GM18520 (cell line): ENCODE measurements at regions not wholly inside any gene's neighbourhood (a gene's known extent, or its start where the extent isn't known, plus 50 kb on each side); places are given as distances from the start of the nearest gene placed in this dataset.
"Not testable (repeated sequence)": the region's sequence is repeated elsewhere in the genome, so short reads cannot be mapped to it uniquely, and the experiment has no call there.

ENCODE experiments used
- ATAC-seq: cut with Tn5 transposase; IDR thresholded peaks from one replicate; pipeline ENCODE4 v1.9.1; 2021; ENCODE audit not compliant: unreplicated experiment

DNA sequence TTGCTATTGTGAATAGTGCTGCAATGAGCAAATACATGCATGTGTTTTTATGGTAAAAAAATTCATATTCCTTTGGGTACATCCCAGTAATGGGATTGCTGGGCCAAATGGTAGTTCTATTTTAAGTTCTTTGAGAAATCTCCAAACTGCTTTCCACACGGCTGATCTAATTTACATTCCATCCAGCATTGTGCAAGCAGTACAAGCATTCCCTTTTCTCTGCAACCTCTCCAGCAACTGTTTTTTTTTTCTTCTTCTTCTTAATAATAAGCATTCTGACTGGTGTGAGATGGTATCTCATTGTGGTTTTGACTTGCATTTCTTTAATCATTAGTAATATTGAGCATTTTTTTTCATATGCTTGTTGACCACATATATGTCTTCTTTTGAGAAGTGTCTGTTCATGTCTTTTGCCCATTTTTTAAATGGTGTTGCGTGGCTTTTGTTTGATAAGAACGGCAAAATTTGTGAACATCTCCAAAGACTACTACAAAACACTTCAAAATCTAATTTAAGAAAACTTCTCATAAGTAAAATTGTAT, 136.1 kb upstream of the MYO3A start:
- no peak for ATAC-seq

DNA sequence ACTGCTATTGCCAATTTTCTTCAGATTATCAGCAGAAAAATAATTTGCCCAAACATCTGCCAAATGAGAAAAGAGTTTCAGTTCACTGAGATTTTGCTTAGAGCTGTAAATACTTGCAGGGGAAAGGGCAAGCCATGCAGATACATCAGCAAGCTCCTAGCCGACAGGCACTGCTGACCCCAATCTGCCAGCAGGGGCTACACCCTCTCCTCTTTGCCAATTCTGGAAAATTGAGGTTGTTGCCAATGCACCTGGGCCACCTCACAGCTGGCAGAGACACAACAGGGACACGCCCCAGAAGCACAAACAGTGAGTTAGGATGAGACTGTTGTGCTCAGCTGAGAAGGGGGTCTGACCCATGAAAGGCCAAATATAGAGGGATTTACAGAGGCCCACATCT, 129.5 kb upstream of the MYO3A start:
- no peak for ATAC-seq

DNA sequence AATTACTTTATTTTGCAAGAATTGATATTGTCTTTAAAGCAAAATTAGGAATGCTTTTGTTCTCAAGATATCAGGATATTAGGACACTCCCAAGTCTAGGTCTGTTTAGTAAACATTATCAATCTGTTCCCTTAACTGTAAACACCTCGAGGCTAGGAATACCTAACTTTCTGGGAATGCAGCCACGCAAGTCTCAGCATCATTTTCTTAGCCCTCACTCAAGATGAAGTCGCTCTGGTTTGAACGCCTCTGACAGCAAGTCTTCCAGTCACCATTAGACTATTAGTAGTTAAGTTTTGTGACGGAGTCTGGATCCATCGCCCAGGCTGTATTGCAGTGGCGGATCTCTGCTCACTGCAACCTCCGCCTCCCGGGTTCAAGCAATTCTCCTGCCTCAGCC, 128.0 kb upstream of the MYO3A start:
- ATAC-seq = no peak

GRCh38 chr10:25808372-25808771, 125.7 kb upstream of the MYO3A start:
- ATAC-seq = no peak

DNA sequence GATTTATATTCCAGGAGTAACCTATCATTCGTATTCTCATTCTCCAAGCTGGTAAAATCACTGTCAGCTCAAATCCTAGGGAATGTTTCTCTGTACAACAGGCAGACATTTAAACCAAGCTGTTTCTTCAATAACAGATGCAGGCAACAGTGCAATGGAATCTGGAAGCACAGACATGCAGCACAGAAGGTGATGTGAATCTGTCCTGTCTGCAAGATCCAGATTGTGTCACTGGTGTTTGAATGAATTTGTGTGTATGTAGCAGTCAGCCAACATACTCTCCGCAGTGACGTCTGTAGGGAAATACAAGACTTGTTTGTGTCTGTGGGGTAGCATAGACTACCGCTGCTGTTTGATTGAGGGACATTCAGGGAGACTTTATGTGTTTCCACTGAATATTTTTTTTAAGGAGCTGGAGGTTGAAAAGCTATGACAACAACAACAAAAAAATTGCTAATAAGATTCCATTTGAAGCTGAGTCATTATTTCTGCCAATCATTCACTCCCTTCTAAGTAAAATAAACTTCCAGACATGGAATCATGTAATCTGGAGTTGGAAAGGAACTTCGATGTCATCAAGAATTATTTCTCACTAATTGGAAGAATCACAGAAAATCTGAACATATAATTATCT, 122.9 kb upstream of the MYO3A start:
- no peak for ATAC-seq

DNA sequence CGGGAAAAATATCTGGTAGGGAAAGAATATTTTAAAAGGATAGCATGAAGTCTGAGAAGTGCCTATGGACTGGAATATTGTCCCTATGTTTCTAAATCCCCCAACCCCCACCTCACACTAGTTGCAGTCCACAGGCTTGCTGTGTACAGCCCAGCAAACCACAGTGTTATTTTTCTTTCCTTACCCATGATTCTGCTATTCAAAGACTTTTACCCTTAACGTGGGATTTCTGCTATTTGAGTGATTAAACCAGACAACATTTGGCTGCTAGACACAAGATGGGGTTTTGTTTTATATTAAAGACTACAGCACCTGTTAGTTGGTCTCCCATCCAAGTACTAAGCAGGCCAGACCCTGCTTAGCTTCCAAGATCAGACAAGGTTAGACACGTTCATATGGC, 120.5 kb upstream of the MYO3A start:
- no peak for ATAC-seq

GRCh38 chr10:25815236-25815635, 118.8 kb upstream of the MYO3A start:
- ATAC-seq = no peak

- ATAC-seq = no peak
Measured at GRCh38 chr10:25815999-25816768, 117.8 kb upstream of the MYO3A start.

DNA sequence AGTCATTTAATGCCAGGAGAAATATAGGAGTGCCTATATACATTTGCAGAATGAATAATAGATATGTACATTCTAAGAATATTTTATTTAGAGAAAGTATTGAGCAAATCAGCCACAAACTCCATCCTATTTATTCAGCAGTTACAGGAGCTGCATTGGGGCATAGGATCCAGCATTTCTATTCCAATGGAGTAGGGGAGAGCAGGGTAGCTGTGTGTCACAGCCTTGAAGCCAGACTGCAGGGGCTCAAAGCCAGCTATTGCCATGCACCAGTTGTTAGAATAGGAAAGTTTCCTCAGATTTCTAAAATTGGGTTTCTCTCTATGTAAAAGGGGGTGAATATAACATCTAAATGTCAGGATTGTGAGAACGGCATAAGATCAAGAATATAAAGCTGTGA, 116.8 kb upstream of the MYO3A start:
- no peak for ATAC-seq

DNA sequence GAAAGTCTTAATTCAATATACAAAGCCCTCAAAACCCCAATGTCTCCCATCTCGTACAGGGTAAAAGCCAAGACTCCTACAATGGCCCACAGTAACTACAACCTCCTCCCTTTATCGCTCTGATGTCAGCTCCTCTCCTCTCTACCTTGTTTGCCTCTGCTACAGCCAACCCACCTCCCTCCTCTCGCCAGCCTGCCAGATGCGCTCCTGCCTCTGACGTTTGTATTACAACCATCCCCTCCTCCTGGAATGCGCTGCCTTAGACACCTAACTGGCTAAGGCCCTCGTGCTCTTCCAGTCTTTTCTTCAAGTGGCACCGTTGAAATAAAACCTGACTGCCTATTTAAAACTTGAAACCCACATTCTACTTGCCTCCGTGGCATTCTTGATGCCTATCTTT, 115.3 kb upstream of the MYO3A start:
- no peak for ATAC-seq

DNA sequence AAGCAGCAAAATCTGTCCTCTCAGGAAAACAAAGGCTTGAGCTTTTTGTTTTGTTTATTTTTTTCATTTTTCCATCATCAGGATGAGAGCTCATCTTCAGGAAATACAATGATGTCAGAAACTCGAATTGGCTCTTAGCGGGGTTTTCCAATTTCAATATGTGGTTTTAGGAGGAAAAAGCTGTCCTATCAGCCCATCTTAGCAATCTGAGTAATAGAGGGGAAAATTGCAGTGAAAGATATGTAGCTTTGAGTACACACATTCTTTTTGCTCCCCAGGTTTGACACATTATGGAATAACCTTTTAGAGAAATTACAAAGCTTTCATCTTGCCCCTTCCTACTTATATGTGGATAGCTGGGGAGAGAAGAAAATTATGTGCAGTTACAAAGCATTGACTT, 113.6 kb upstream of the MYO3A start:
- no peak for ATAC-seq

DNA sequence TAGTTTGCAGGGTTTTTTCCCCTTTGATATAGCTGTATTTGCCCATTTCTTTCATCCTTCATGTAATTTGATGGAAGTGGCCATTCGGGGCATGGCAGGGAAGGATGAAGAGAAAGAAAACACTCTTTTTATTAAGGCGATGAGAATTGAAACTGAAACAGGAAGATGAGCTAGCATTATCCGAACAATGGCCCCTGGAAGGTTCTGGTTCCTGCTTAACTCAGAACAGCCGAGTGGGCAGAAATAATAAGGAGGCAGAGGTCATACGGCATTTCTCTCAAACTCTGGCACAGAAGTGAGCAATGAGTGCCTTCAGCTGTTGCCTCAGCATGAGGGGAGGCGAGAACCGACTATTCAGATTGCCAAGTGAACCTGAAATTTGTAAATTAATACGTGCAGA, 113.2 kb upstream of the MYO3A start:
- ATAC-seq = no peak

- ATAC-seq = no peak
Measured at GRCh38 chr10:25824050-25824449, 110.0 kb upstream of the MYO3A start.

DNA sequence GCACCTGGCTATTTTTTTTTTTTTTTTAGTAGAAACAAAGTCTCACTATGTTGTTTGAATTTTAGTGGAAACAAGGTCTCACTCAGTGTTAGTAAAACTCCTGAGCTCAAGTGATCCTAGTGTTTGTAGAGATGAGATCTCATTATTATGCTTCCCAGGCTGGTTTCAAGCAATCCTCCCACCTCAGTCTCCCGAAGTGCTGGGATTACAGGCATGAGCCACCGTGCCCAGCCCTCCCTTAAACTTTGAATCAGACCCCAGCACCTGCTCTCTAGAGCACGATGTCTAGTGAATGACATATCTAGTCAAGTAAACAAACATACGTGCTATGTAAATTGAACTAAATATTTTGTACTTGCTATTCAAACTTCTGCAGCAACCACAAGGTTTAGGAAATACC, 105.6 kb upstream of the MYO3A start:
- ATAC-seq = no peak

DNA sequence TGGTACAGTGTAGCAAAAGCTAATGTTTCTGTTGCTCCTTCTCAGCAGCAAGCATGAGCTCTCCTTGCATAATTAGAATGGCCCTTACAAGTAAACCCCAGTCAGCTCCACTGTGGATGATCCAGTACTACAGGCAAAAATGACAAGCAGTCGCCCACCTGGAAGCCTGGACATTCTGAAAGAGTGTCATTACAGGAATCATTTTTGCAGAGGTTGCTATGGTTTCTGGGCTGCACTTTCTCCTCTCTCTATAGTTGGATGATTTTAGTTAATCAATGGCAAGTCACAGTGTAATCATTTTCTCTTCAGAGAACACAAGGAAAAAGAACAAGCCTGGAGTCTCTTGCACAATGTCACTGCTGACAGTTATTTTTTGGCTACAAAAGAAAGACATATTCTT, 102.9 kb upstream of the MYO3A start:
- ATAC-seq = no peak

DNA sequence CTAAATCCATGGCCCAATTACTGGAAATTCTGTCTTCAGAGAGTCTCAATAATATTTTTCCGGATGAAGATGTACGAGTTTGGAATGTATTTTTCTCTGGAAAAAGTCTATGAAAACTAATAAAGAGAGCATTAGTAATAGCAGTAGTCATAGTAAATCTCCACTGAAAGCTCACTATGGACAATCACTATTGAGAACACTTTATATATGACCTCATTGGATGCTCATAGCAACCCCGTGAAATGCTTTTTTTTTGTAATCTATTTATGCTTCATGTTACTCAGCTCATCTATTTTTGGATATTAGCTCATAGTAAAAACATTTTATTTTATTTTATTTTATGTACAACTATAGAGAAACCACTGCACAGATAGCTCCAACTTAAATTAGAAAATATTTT, 94.3 kb upstream of the MYO3A start:
- no peak for ATAC-seq

- not testable (repeated sequence) for ATAC-seq
Measured at GRCh38 chr10:25840875-25841274, 93.2 kb upstream of the MYO3A start.

DNA sequence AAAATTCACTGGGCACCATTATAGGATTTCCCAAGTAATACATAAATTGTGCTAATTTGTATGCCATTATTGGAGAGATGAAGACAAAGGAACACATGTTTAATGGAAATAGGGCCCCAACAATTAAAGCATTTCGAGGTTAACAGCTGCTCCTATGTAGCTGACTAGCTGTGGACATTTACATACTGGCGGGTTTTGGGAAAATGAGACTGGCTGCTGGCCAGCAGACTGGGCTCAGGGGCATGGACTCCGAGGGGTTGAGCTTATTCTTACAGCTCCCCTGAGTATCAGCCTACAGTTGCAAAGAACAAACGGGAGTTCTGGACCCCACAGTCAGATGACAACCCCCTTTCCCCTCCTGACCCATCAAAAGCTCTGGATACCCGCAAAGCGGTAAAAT, 91.9 kb upstream of the MYO3A start:
- no peak for ATAC-seq

GRCh38 chr10:25843551-25844170, 90.4 kb upstream of the MYO3A start:
- ATAC-seq = no peak

GRCh38 chr10:25844716-25845115, 89.3 kb upstream of the MYO3A start:
- ATAC-seq = not testable (repeated sequence)

- no peak for ATAC-seq
Measured at GRCh38 chr10:25849268-25849667, 84.8 kb upstream of the MYO3A start.

DNA sequence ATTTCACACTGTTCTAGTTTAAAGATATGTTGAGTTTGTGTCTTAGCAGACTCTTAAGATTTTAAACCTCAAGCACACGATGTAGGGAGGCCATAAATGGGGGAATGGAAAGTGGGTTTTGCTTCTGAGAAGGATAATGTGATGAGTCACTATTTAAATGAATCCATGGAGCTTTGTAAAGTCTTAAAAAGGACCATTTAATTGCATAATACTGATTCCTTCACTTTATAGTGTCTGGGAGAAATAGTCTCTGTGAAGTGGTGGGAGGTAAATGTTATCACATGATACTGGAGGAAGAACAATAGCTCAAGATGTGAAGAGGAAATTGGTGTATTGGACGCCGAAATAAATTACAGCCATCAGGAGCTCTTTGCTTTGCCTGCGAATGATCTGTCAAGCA, 84.0 kb upstream of the MYO3A start:
- no peak for ATAC-seq
